HG03520 (cell line): ENCODE measurements at regions not wholly inside any gene's neighbourhood (a gene's known extent, or its start where the extent isn't known, plus 50 kb on each side); places are given as distances from the start of the nearest gene placed in this dataset.

ENCODE experiments used
- ATAC-seq: cut with Tn5 transposase; IDR thresholded peaks from one replicate; pipeline ENCODE4 v1.9.1; 2021; ENCODE audit warnings: mild to moderate bottlenecking, moderate library complexity; ENCODE audit not compliant: unreplicated experiment

- no peak for ATAC-seq
Measured at GRCh38 chr4:153034681-153035080, 98.6 kb downstream of the FHDC1 start.

GRCh38 chr4:153036931-153037482 is 100.9 kb downstream of the FHDC1 start:
- no peak for ATAC-seq

GRCh38 chr4:153038623-153039311 is 102.6 kb downstream of the FHDC1 start:
- ATAC-seq = no peak

- ATAC-seq = no peak
Measured at GRCh38 chr4:153039542-153040185, 103.5 kb downstream of the FHDC1 start.

DNA sequence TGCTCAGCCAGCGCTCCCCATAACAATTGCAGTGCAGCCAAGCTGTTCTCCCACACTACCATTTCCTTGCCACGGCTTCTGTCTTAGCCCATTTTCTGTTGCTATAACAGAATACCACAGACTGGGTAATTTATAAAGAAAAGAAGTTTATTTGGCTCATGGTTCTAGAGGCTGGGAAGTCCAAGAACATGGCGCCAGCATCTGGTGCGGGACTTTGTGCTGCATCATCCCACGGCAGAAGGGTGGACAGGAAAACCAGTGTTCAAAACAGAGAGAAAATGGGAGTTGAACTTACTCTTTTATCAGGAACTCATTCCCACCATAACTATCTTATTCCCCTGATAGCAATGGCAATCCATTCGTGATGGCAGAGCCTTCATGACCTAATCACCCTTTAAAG is 104.6 kb downstream of the FHDC1 start:
- ATAC-seq = no peak

GRCh38 chr4:153044036-153044435 is 107.9 kb downstream of the FHDC1 start:
- no peak for ATAC-seq

DNA sequence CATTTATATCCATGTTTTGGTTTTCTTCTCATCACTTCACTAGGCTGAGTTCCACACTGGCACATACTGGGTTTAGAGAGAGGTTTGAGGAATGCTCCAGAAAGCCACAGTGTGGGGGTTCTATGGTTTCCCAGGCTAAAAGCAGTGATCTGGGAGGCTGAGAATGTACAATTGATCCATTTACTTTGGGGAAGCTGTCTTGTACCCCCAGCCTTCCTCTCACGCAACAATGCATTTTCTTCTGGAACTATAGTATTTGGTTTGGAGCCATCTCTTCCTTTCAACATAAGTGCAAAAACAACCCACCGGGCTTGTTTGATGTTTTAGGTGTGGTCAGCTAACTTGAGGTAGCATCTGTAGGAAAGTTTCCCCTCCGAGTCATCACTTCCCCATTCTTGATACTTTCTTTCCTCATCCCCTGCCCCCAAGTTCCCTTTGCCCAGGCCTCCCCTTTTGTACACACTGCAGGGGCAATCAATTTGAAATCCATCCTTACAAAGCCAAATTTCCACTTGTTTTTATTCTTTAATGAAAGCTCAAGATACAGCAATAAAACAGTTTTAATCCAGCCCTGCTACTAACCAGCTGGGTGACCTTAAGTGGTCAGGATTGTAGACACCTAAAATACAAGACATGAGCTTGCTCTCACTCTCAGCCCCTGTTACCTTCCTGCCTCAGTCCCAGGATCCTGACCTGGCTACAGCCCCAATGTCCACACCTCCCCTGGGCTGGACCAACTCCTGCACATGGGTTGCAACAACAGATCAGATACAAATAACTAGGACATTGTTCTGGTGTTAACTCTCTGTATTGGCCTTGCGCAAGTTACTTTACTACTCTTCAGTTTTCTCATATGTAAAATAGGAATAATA is 109.2 kb downstream of the FHDC1 start:
- peak; percentile 46 for ATAC-seq

GRCh38 chr4:153058671-153059060 is 122.5 kb downstream of the FHDC1 start:
- no peak for ATAC-seq

DNA sequence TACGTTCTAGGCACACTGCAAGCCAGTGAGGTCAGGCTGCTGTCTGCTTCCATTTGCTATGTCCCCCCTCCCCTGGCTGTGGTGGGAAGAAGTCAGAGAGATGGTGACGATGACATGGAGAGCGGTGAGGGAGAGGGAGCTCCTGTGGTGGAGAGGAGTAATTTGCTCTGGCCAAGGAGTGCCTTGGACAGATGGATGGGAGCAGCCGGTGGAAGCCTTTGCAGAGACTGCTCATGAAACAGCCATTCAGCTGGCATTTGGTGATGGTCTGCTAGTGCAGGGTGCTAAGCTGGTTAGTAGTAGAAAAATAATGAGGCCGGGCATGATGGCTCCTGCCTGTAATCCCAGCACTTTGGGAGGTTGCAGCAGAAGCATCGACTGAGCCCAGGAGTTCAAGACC is 124.1 kb downstream of the FHDC1 start:
- ATAC-seq = no peak

DNA sequence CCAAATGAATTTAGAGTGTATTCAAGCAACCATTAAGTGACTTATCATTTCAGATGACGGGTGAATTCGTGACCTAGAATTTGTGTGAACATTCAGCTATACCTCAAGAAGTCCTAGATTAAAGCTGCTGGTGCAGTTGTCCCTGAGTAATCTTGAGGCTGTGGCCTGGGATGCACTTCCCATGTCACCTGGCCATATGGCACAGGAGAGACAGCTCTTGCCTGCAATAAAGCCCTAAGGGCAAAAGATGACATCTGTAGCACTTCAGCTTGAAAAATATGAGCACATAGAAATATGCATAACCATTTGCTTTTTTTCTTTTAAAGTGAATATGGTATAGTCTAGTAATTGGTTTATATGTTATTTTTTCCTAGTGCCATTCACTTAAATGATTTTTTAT is 125.8 kb downstream of the FHDC1 start:
- ATAC-seq = no peak

GRCh38 chr4:153062652-153063168 is 126.6 kb downstream of the FHDC1 start:
- no peak for ATAC-seq

GRCh38 chr4:153063490-153063889 is 127.4 kb downstream of the FHDC1 start:
- no peak for ATAC-seq

DNA sequence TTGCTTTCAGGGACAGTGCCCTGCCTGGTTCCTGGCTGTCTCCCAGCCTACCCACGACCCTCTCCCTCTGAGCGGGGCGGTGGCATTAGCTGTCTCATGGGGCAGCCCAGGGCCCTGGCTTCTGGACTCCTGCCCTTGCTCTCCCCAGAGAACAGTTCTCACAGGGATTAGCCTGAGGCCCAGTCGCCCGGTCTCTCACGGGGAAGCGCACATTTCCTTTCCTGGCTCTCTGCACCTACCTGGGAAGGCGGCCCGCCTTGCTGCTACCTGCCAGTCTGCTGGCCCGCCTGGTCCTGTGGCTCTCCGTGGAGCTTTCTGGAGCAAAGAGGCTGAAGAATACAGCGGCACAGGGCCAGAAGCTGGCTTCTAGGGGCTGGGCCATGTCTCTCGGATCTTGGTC is 128.4 kb downstream of the FHDC1 start:
- no peak for ATAC-seq

GRCh38 chr4:153065276-153065675 is 129.2 kb downstream of the FHDC1 start:
- no peak for ATAC-seq

- no peak for ATAC-seq
Measured at GRCh38 chr4:153067376-153067775, 131.3 kb downstream of the FHDC1 start.

DNA sequence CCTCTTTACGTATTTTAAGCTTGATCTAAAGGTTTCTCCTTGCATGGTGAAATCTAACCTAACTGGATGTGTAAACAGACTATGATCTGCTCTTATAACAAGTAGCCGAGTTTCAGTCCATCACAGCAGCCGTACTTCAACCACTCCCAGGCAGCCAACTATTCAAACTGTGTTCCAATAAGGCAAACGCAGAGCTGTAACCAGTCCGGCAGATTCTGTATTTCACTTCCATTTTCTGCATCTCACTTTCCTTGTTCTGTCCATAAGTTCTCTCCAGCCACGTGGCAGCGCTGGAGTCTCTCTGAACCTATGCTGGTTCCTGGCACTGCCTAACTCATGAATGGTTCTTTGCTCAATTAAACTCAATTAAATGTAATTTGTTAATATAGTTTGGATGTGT is 132.6 kb downstream of the FHDC1 start:
- ATAC-seq = no peak

DNA sequence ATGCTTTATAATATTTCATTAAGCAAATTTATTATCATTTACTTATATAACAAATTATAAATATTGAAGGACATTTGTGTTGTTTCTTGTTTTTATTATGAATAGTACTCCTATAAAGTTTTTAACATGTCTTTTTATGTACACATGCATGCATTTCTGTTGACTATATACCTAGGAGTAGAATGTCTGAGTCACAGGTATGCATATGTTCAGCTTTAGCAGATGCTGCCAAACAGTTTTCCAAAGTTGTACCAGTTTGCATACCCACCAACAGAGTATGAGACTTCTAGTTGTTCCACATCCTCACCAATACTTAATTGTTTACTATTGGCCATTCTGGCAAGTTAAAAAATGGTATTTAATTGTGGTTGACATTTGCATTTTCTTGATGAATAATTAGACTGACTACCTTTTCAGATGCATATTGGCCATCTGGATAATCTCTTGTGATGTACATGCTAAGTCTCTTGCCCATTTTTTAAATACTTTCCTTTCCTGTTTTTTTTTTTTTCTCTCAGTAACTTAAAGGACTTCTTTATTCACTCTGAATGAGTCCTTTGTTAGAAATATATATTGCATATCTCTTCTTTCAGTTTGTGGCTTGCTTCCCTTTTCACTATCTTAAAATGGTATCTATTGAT is 132.2 kb upstream of the TRIM2 start:
- no peak for ATAC-seq

DNA sequence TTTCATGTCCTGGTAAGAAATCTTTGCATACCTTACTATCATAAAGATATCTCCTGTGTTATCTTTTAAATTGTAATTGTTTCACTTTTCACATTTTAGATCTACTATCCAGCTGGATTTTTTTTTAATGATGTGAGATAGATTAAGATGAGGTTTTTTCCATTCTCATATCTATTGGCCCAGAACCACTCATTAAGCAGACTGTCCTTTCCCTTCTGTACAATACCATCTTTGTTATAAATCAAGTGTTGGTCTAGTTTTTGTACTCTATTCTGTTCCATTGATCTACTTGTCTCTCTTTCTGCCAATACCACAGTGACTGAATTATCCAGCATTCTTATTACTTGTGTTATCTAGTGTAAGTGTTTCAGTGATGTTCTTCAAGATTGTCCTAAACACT is 131.6 kb upstream of the TRIM2 start:
- ATAC-seq = no peak

GRCh38 chr4:153074486-153074885 is 129.8 kb upstream of the TRIM2 start:
- no peak for ATAC-seq

DNA sequence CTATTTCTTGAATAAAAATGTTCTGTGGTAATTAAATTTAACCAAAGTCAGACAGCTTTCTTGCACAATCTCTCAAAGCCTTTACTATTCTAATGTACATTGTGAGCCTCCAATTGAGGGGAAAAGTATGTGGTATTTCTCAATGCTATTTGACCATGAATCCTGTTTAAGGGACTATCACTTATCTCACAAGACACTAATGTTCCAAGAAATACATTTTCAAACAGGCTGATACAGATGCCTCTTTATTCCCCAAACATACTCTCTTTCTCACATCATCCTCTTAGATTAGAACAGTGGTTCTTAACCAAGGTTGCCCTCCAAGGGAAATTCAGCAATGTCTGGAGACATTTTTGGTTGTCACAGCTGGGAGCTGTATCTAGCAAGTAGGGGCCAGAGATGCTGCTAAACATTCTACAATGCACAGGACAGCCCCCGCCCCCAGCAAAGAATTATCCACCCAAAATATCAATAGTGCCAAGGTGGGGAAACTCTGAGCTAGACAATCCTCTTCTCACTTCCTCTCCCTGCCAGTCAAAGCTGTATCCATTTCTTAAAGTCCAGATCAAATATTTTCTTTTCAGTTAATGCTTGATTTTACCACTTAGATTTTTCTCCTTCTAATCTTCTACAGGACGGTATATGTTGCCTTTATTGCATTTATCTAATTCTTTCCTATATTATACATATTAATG is 129.2 kb upstream of the TRIM2 start:
- ATAC-seq = no peak
